ENCODE measurements at regions not wholly inside any gene's neighbourhood (a gene's known extent, or its start where the extent isn't known, plus 50 kb on each side); places are given as distances from the start of the nearest gene placed in this dataset.

DNA sequence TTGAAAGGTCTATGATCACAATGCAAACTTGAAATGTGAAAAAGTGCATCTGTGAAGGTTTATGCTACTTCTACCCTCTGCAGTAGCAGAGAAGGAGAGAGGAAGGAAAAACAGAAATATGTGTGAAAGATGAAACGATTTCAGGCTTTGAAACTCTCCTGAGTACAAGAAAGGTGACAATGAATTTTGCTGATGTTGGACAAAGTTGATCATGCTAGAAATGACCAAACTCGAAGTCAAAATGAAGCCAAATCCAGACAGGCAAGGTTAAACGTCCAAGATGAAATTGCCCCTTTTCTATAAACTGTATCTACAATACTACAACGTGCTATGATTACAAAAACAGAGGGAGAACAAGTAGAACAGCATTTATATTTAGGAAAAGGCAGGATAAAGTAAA lies 67.0 kb upstream of the C7orf33 start:
- no peak for TF ChIP-seq CTCF (IDR thresholded peaks at IDR 0.05)
- no peak for TF ChIP-seq POLR2A (IDR thresholded peaks at IDR 0.05)
